ENCODE measurements at regions not wholly inside any gene's neighbourhood (a gene's known extent, or its start where the extent isn't known, plus 50 kb on each side); places are given as distances from the start of the nearest gene placed in this dataset.

DNA sequence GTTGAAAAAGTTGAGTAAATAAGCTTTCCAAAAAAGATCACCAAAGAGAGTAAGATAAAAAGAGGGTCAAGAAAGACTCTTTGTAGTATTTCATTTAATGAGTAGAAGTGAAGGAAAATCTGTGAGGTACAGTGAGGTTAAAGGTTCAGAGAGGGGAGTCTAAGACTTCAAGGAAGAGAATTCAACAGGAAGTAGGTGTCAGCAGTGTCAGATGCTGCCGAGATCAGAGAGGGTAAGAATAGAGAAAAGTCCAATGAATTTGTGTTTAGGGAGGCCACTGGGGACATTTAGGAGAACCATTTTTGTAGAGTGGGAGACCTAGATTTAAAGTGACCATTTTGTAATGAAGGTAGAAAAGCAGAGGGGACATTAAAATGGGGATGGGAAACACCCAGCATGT lies 71.6 kb upstream of the KRAS start:
- TF ChIP-seq TEAD4 (CRISPR knock-in tag; IDR thresholded peaks at IDR 0.05): no peak
- TF ChIP-seq, protein P1, sequence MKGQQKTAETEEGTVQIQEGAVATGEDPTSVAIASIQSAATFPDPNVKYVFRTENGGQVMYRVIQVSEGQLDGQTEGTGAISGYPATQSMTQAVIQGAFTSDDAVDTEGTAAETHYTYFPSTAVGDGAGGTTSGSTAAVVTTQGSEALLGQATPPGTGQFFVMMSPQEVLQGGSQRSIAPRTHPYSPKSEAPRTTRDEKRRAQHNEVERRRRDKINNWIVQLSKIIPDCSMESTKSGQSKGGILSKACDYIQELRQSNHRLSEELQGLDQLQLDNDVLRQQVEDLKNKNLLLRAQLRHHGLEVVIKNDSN (CRISPR knock-in tag; IDR thresholded peaks at IDR 0.05): no peak
- TF ChIP-seq, protein P2, sequence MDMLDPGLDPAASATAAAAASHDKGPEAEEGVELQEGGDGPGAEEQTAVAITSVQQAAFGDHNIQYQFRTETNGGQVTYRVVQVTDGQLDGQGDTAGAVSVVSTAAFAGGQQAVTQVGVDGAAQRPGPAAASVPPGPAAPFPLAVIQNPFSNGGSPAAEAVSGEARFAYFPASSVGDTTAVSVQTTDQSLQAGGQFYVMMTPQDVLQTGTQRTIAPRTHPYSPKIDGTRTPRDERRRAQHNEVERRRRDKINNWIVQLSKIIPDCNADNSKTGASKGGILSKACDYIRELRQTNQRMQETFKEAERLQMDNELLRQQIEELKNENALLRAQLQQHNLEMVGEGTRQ (CRISPR knock-in tag; IDR thresholded peaks at IDR 0.05): no peak
- no peak for TF ChIP-seq CREB1 (CRISPR knock-in tag; IDR thresholded peaks at IDR 0.05)
- TF ChIP-seq, protein P3, sequence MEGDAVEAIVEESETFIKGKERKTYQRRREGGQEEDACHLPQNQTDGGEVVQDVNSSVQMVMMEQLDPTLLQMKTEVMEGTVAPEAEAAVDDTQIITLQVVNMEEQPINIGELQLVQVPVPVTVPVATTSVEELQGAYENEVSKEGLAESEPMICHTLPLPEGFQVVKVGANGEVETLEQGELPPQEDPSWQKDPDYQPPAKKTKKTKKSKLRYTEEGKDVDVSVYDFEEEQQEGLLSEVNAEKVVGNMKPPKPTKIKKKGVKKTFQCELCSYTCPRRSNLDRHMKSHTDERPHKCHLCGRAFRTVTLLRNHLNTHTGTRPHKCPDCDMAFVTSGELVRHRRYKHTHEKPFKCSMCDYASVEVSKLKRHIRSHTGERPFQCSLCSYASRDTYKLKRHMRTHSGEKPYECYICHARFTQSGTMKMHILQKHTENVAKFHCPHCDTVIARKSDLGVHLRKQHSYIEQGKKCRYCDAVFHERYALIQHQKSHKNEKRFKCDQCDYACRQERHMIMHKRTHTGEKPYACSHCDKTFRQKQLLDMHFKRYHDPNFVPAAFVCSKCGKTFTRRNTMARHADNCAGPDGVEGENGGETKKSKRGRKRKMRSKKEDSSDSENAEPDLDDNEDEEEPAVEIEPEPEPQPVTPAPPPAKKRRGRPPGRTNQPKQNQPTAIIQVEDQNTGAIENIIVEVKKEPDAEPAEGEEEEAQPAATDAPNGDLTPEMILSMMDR (IDR thresholded peaks at IDR 0.05): no peak
- no peak for TF ChIP-seq ATF1 (CRISPR knock-in tag; IDR thresholded peaks at IDR 0.05)
- TF ChIP-seq ELF4 (CRISPR knock-in tag; IDR thresholded peaks at IDR 0.05; ENCODE audit: low read depth): no peak
- TF ChIP-seq SP1 (CRISPR knock-in tag; conservative IDR thresholded peaks at IDR 0.05): no peak
- TF ChIP-seq, protein P4, sequence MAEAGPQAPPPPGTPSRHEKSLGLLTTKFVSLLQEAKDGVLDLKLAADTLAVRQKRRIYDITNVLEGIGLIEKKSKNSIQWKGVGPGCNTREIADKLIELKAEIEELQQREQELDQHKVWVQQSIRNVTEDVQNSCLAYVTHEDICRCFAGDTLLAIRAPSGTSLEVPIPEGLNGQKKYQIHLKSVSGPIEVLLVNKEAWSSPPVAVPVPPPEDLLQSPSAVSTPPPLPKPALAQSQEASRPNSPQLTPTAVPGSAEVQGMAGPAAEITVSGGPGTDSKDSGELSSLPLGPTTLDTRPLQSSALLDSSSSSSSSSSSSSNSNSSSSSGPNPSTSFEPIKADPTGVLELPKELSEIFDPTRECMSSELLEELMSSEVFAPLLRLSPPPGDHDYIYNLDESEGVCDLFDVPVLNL (CRISPR knock-in tag; IDR thresholded peaks at IDR 0.05; ENCODE audit: borderline replicate concordance, low read depth): no peak
- TF ChIP-seq JUN (CRISPR knock-in tag; IDR thresholded peaks at IDR 0.05): no peak
